ENCODE measurements at regions not wholly inside any gene's neighbourhood (a gene's known extent, or its start where the extent isn't known, plus 50 kb on each side); places are given as distances from the start of the nearest gene placed in this dataset.

DNA sequence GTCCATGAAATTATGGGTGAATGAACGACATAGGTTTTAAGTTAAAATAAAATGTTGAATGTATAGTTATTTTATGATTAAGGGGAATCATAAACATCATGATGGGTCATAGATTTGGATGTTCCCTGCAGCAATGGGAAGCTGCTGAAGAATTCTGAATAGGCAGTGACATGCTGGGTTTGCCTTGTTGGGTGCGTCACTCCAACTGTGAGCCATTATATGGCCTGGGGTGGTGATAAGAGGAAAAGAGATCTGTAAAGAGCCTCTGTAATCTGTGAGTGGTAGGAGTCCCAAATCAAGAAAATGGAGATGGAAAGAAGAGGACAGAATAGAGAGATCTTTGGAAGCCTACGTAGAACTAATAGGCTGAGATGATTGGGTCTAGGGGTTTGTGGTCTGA is 58.1 kb upstream of the GPR26 start:
- no peak for DNase-seq

GRCh38 chr10:123611243-123611642 is 54.9 kb upstream of the GPR26 start:
- DNase-seq: no peak

DNA sequence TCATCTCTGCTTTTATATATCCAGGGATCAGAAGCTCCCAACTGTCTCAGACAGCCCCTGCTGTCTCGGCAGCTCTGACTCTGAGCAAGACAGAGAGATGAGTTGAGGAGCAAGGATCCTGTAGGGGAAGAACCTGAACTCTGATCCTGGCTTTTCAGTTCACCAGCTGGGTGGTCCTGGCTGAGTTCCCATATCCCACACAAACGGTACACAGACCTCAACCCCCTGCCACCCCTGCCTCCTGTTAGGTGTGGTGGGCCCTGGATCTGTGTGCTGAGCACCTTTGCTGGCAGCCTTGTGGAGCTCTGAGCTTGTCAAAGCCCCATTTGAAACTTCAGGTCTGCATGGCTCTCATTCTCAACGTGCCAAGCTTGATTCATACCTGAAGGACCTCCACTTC is 54.3 kb upstream of the GPR26 start:
- no peak for DNase-seq

DNA sequence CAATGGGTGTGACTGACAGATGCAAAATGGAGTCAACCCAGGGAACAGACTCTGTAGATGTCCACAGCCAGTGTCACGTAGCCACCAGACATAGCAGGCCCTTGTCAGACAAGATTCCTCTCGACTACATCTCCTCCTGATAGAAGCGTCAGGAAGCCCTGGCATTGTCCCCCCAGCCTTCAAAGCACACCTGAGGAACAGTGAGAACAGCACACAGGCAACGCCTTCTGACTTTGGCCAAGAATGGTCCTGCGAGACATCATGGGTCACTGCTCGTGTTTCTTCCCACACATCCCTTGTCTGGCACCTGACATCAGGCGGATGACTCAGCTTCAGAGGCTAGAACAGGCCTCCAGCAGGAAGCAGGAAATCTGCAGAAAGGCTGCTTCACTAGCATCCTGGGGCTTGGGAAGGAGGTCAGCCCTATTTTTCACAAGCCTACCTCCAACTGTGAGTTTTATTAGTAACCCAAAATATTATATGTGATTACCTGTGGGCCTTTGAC is 52.8 kb upstream of the GPR26 start:
- DNase-seq: no peak

- DNase-seq: peak; percentile 87
Observed at GRCh38 chr10:123614888-123615287, 51.3 kb upstream of the GPR26 start.

Measured in left kidney (tissue), 1 donor.